GM12878 (cell line): ENCODE measurements at regions not wholly inside any gene's neighbourhood (a gene's known extent, or its start where the extent isn't known, plus 50 kb on each side); places are given as distances from the start of the nearest gene placed in this dataset.

ENCODE experiments used
- CBX5 ChIP-seq: sonication (generic); IDR thresholded peaks from 2 replicates; pipeline ENCODE4 v1.6.1; 2016; ENCODE audit warnings: low read depth, moderate library complexity, mild to moderate bottlenecking, inconsistent platforms
- IKZF1 ChIP-seq: fragments of 450-650 bp; conservative IDR thresholded peaks from 2 replicates; pipeline ENCODE4 v1.6.1; 2017; ENCODE audit warnings: antibody characterized with exemption, mild to moderate bottlenecking
- JUNB ChIP-seq: IDR thresholded peaks from 2 replicates; pipeline ENCODE4 v1.6.1; 2016; ENCODE audit warnings: antibody characterized with exemption, mild to moderate bottlenecking
- JUND ChIP-seq: IDR thresholded peaks from 2 replicates; pipeline ENCODE4 v1.6.1; 2012; ENCODE audit warnings: low read depth, mild to moderate bottlenecking, low read length, improper control_type of control experiment, moderate library complexity
- NBN ChIP-seq: fragments of 450-650 bp; IDR thresholded peaks from 2 replicates; pipeline ENCODE4 v1.6.1; 2016
- NFXL1 ChIP-seq: fragments of 450-650 bp; IDR thresholded peaks from 2 replicates; pipeline ENCODE4 v1.6.1; 2017; ENCODE audit warnings: antibody characterized with exemption, mild to moderate bottlenecking, borderline replicate concordance
- RB1 ChIP-seq: fragments of 450-650 bp; formaldehyde crosslinking; IDR thresholded peaks from 2 replicates; pipeline ENCODE4 v1.6.1; 2017; ENCODE audit warnings: mild to moderate bottlenecking, borderline replicate concordance
- SP1 ChIP-seq: IDR thresholded peaks from one replicate; pipeline ENCODE4 v1.6.1; 2011; ENCODE audit warnings: low read depth, low read length
- TF ChIP-seq, protein P1 (sequence below): fragments of 450-650 bp; IDR thresholded peaks from 2 replicates; pipeline ENCODE4 v1.6.1; 2017; ENCODE audit warnings: mild to moderate bottlenecking, low read depth, inconsistent platforms; ENCODE audit not compliant: poor library complexity, severe bottlenecking
- TF ChIP-seq, protein P2 (sequence below), 3 experiments: IDR thresholded peaks in 2 of 3; conservative IDR thresholded peaks in 1 of 3; 2 replicates each; pipeline ENCODE4 v1.5.1; 2011; ENCODE audit warnings: low read depth in 3 of 3, low read length in 3 of 3, mild to moderate bottlenecking in 3 of 3, control low read depth in 2 of 3, moderate library complexity in 2 of 3, inconsistent platforms in 1 of 3, mixed read lengths in 1 of 3; ENCODE audit not compliant: control insufficient read depth in 2 of 3, insufficient read depth in 1 of 3; ENCODE audit errors: extremely low read depth in 1 of 3
- TF ChIP-seq, protein P3 (sequence below): fragments of 450-650 bp; IDR thresholded peaks from 2 replicates; pipeline ENCODE4 v1.6.1; 2016; ENCODE audit warnings: mild to moderate bottlenecking
- TF ChIP-seq, protein P4 (sequence below): fragments of 450-650 bp; IDR thresholded peaks from 2 replicates; pipeline ENCODE4 v1.6.1; 2017; ENCODE audit warnings: mild to moderate bottlenecking
- TF ChIP-seq, protein P5 (sequence below): fragments of 450-650 bp; IDR thresholded peaks from 2 replicates; pipeline ENCODE4 v1.6.1; 2017; ENCODE audit warnings: mild to moderate bottlenecking, moderate library complexity

DNA sequence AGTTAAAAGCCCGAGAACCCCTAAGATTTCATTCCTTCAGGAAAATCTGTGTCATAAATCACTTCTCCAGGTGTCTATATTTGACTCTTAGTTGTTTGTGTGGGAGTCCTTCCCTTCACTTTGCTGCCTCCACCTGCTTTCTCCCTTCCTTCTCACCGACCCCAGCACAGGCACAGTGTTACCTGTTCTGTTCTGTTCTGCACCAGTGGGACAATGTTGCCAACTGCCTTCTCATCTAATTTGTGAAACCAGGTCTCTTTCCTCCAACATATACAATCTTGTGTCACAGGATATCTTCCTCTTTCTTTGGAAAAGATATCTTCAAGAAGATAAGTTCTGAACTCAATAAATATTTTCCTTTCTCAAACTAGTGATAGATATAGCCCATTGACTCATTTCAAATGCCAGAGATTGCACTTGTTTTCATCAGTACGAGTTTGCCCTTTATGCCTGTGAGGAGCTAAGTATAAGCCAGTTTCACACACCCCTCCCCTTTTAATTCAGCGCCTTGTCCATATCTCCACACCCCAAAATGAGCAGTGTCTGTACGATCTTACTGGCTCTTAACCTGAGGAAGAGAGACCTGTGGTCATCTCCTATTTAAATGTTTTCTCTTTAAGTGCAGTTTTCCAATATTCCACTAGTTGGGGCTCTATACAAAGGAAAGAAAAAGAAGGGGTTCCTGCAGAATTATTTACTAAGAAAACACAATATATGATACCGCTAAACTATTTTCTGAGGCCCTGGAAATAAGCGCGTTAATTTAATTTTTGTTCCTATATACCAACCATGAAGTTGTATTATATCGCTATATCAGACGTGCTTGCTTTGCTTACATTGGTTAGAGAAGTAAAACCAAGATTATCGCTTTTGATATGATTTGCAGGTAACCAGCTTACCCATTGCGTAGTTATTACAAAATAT lies 81.6 kb upstream of the PREP start (continued):
- TF ChIP-seq, protein P1, sequence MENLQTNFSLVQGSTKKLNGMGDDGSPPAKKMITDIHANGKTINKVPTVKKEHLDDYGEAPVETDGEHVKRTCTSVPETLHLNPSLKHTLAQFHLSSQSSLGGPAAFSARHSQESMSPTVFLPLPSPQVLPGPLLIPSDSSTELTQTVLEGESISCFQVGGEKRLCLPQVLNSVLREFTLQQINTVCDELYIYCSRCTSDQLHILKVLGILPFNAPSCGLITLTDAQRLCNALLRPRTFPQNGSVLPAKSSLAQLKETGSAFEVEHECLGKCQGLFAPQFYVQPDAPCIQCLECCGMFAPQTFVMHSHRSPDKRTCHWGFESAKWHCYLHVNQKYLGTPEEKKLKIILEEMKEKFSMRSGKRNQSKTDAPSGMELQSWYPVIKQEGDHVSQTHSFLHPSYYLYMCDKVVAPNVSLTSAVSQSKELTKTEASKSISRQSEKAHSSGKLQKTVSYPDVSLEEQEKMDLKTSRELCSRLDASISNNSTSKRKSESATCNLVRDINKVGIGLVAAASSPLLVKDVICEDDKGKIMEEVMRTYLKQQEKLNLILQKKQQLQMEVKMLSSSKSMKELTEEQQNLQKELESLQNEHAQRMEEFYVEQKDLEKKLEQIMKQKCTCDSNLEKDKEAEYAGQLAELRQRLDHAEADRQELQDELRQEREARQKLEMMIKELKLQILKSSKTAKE: peak; percentile 21
- TF ChIP-seq NBN (no peak), RB1 (0 out of 2 replicates have a peak, but pooled peaks have one; percentile 52), NFXL1 (no peak), JUND (no peak), SP1 (no peak), CBX5 (0 out of 2 replicates have a peak, but pooled peaks have one; percentile 72), IKZF1 (no peak), JUNB (peak; percentile 8; the same call in 1 of the 2 replicates)
- TF ChIP-seq, protein P2, sequence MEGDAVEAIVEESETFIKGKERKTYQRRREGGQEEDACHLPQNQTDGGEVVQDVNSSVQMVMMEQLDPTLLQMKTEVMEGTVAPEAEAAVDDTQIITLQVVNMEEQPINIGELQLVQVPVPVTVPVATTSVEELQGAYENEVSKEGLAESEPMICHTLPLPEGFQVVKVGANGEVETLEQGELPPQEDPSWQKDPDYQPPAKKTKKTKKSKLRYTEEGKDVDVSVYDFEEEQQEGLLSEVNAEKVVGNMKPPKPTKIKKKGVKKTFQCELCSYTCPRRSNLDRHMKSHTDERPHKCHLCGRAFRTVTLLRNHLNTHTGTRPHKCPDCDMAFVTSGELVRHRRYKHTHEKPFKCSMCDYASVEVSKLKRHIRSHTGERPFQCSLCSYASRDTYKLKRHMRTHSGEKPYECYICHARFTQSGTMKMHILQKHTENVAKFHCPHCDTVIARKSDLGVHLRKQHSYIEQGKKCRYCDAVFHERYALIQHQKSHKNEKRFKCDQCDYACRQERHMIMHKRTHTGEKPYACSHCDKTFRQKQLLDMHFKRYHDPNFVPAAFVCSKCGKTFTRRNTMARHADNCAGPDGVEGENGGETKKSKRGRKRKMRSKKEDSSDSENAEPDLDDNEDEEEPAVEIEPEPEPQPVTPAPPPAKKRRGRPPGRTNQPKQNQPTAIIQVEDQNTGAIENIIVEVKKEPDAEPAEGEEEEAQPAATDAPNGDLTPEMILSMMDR (IDR thresholded peaks at IDR 0.05 in 2 of 3, conservative IDR thresholded peaks at IDR 0.05 in 1 of 3; ENCODE audit: control insufficient read depth in 2 of 3, extremely low read depth in 1 of 3, insufficient read depth in 1 of 3, low read depth in 3 of 3, low read length in 3 of 3): peak; percentile 80 to 84 (median 82)
- TF ChIP-seq, protein P3, sequence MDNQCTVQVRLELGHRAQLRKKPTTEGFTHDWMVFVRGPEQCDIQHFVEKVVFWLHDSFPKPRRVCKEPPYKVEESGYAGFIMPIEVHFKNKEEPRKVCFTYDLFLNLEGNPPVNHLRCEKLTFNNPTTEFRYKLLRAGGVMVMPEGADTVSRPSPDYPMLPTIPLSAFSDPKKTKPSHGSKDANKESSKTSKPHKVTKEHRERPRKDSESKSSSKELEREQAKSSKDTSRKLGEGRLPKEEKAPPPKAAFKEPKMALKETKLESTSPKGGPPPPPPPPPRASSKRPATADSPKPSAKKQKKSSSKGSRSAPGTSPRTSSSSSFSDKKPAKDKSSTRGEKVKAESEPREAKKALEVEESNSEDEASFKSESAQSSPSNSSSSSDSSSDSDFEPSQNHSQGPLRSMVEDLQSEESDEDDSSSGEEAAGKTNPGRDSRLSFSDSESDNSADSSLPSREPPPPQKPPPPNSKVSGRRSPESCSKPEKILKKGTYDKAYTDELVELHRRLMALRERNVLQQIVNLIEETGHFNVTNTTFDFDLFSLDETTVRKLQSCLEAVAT: peak; percentile 92
- TF ChIP-seq, protein P4, sequence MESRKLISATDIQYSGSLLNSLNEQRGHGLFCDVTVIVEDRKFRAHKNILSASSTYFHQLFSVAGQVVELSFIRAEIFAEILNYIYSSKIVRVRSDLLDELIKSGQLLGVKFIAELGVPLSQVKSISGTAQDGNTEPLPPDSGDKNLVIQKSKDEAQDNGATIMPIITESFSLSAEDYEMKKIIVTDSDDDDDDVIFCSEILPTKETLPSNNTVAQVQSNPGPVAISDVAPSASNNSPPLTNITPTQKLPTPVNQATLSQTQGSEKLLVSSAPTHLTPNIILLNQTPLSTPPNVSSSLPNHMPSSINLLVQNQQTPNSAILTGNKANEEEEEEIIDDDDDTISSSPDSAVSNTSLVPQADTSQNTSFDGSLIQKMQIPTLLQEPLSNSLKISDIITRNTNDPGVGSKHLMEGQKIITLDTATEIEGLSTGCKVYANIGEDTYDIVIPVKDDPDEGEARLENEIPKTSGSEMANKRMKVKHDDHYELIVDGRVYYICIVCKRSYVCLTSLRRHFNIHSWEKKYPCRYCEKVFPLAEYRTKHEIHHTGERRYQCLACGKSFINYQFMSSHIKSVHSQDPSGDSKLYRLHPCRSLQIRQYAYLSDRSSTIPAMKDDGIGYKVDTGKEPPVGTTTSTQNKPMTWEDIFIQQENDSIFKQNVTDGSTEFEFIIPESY: peak; percentile 98
- TF ChIP-seq, protein P5, sequence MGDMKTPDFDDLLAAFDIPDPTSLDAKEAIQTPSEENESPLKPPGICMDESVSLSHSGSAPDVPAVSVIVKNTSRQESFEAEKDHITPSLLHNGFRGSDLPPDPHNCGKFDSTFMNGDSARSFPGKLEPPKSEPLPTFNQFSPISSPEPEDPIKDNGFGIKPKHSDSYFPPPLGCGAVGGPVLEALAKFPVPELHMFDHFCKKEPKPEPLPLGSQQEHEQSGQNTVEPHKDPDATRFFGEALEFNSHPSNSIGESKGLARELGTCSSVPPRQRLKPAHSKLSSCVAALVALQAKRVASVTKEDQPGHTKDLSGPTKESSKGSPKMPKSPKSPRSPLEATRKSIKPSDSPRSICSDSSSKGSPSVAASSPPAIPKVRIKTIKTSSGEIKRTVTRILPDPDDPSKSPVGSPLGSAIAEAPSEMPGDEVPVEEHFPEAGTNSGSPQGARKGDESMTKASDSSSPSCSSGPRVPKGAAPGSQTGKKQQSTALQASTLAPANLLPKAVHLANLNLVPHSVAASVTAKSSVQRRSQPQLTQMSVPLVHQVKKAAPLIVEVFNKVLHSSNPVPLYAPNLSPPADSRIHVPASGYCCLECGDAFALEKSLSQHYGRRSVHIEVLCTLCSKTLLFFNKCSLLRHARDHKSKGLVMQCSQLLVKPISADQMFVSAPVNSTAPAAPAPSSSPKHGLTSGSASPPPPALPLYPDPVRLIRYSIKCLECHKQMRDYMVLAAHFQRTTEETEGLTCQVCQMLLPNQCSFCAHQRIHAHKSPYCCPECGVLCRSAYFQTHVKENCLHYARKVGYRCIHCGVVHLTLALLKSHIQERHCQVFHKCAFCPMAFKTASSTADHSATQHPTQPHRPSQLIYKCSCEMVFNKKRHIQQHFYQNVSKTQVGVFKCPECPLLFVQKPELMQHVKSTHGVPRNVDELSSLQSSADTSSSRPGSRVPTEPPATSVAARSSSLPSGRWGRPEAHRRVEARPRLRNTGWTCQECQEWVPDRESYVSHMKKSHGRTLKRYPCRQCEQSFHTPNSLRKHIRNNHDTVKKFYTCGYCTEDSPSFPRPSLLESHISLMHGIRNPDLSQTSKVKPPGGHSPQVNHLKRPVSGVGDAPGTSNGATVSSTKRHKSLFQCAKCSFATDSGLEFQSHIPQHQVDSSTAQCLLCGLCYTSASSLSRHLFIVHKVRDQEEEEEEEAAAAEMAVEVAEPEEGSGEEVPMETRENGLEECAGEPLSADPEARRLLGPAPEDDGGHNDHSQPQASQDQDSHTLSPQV: 0 out of 2 replicates have a peak, but pooled peaks have one; percentile 54
